ENCODE measurements at regions not wholly inside any gene's neighbourhood (a gene's known extent, or its start where the extent isn't known, plus 50 kb on each side); places are given as distances from the start of the nearest gene placed in this dataset.

- H3K27me3 ChIP-seq (replicated peaks; ENCODE audit: control insufficient read depth, insufficient read depth, low read length) = no peaks in the 10 kb centered on the region
- DNase-seq (ENCODE audit: extremely low read depth, insufficient read length) = no peak
- no peak for TF ChIP-seq CTCF (IDR thresholded peaks at IDR 0.05; ENCODE audit: insufficient read depth, low read length, poor library complexity, severe bottlenecking)
- no peaks in the 10 kb centered on the region; the same call in 1 of the 2 replicates for H3K36me3 ChIP-seq (ENCODE audit: control insufficient read depth, insufficient read depth, low read length)
- no peak overlapping the region for H3K4me3 ChIP-seq (replicated peaks; ENCODE audit: low read depth, low read length)
Measured at GRCh38 chr22:46086577-46087335, 63.6 kb upstream of the PPARA start.

- Histone ChIP-seq H3K36me3 (ENCODE audit: control insufficient read depth, insufficient read depth, low read length) (no peaks in the 10 kb centered on the region; the same call in 1 of the 2 replicates), H3K4me3 (replicated peaks; ENCODE audit: low read depth, low read length) (no peak overlapping the region), H3K27me3 (replicated peaks; ENCODE audit: control insufficient read depth, insufficient read depth, low read length) (no peaks in the 10 kb centered on the region)
- TF ChIP-seq CTCF (IDR thresholded peaks at IDR 0.05; ENCODE audit: insufficient read depth, low read length, poor library complexity, severe bottlenecking) = no peak
- DNase-seq (ENCODE audit: extremely low read depth, insufficient read length) = no peak
Measured at GRCh38 chr22:46087336-46087690, 63.0 kb upstream of the PPARA start.

- DNase-seq (ENCODE audit: extremely low read depth, insufficient read length) = no peak
- Histone ChIP-seq H3K36me3 (ENCODE audit: control insufficient read depth, insufficient read depth, low read length) (no peaks in the 10 kb centered on the region; the same call in 1 of the 2 replicates), H3K4me3 (replicated peaks; ENCODE audit: low read depth, low read length) (no peak overlapping the region), H3K27me3 (replicated peaks; ENCODE audit: control insufficient read depth, insufficient read depth, low read length) (no peaks in the 10 kb centered on the region)
- no peak for TF ChIP-seq CTCF (IDR thresholded peaks at IDR 0.05; ENCODE audit: insufficient read depth, low read length, poor library complexity, severe bottlenecking)
Measured at GRCh38 chr22:46087816-46088277, 62.5 kb upstream of the PPARA start.

GRCh38 chr22:46088541-46089311 lies 61.6 kb upstream of the PPARA start:
- no peaks in the 10 kb centered on the region; the same call in none of the 2 replicates for H3K36me3 ChIP-seq (ENCODE audit: control insufficient read depth, insufficient read depth, low read length)
- DNase-seq (ENCODE audit: extremely low read depth, insufficient read length) = no peak
- no peak overlapping the region for H3K4me3 ChIP-seq (replicated peaks; ENCODE audit: low read depth, low read length)
- no peaks in the 10 kb centered on the region for H3K27me3 ChIP-seq (replicated peaks; ENCODE audit: control insufficient read depth, insufficient read depth, low read length)
- no peak for TF ChIP-seq CTCF (IDR thresholded peaks at IDR 0.05; ENCODE audit: insufficient read depth, low read length, poor library complexity, severe bottlenecking)

- H3K4me3 ChIP-seq (replicated peaks; ENCODE audit: low read depth, low read length) = no peak overlapping the region
Measured at GRCh38 chr22:46089426-46090035, 60.8 kb upstream of the PPARA start.

More at GRCh38 chr22:46089426-46090035, 60.8 kb upstream of the PPARA start:
- H3K27me3 ChIP-seq (replicated peaks; ENCODE audit: control insufficient read depth, insufficient read depth, low read length) = no peaks in the 10 kb centered on the region
- TF ChIP-seq CTCF (IDR thresholded peaks at IDR 0.05; ENCODE audit: insufficient read depth, low read length, poor library complexity, severe bottlenecking) = no peak
- DNase-seq (ENCODE audit: extremely low read depth, insufficient read length) = no peak
- H3K36me3 ChIP-seq (ENCODE audit: control insufficient read depth, insufficient read depth, low read length) = no peaks in the 10 kb centered on the region; the same call in none of the 2 replicates

All from GM06990 (cell line).